HG02759 (cell line): ENCODE measurements at regions not wholly inside any gene's neighbourhood (a gene's known extent, or its start where the extent isn't known, plus 50 kb on each side); places are given as distances from the start of the nearest gene placed in this dataset.

Source experiments
- ATAC-seq: cut with Tn5 transposase; IDR thresholded peaks from one replicate; pipeline ENCODE4 v1.9.1; 2021; ENCODE audit warnings: mild to moderate bottlenecking, moderate library complexity; ENCODE audit not compliant: unreplicated experiment

- no peak for ATAC-seq
These were observed 538.7 kb downstream of the CMPK2 start for GRCh38 chr2:6326958-6327357.

- ATAC-seq = no peak
These were observed 528.8 kb downstream of the CMPK2 start for GRCh38 chr2:6336752-6337471.

GRCh38 chr2:6337472-6337820, 528.3 kb downstream of the CMPK2 start:
- ATAC-seq = no peak

- no peak for ATAC-seq
These were observed 524.0 kb downstream of the CMPK2 start for GRCh38 chr2:6341588-6342129.

GRCh38 chr2:6342273-6342920, 523.3 kb downstream of the CMPK2 start:
- ATAC-seq = no peak

GRCh38 chr2:6343076-6343475, 522.6 kb downstream of the CMPK2 start:
- no peak for ATAC-seq

GRCh38 chr2:6352247-6352646, 513.5 kb downstream of the CMPK2 start:
- ATAC-seq = peak; percentile 89

GRCh38 chr2:6352906-6353515, 512.7 kb downstream of the CMPK2 start:
- ATAC-seq = no peak

- peak; percentile 44 for ATAC-seq
These were observed 512.0 kb downstream of the CMPK2 start for GRCh38 chr2:6353669-6354068.

- no peak for ATAC-seq
These were observed 511.2 kb downstream of the CMPK2 start for GRCh38 chr2:6354546-6354945.

- ATAC-seq = no peak
These were observed 509.6 kb downstream of the CMPK2 start for GRCh38 chr2:6355886-6356761.

- ATAC-seq = no peak
These were observed 507.2 kb downstream of the CMPK2 start for GRCh38 chr2:6358546-6358945.

GRCh38 chr2:6358985-6359384, 506.7 kb downstream of the CMPK2 start:
- ATAC-seq = no peak

- ATAC-seq = no peak
These were observed 505.7 kb downstream of the CMPK2 start for GRCh38 chr2:6359964-6360363.

GRCh38 chr2:6362671-6363450, 502.8 kb downstream of the CMPK2 start:
- no peak for ATAC-seq

- no peak for ATAC-seq
These were observed 497.4 kb downstream of the CMPK2 start for GRCh38 chr2:6368281-6368680.

- no peak for ATAC-seq
These were observed 496.4 kb downstream of the CMPK2 start for GRCh38 chr2:6369266-6369665.

- no peak for ATAC-seq
These were observed 494.8 kb downstream of the CMPK2 start for GRCh38 chr2:6370753-6371551.

GRCh38 chr2:6372317-6372901, 493.3 kb downstream of the CMPK2 start:
- ATAC-seq = no peak
